Heart right ventricle (tissue), 16 donors: ENCODE measurements at regions not wholly inside any gene's neighbourhood (a gene's known extent, or its start where the extent isn't known, plus 50 kb on each side); places are given as distances from the start of the nearest gene placed in this dataset.

Source experiments
- ATAC-seq, 8 donors: fragments of 200-7000 bp; cut with Tn5 transposase; one replicate each; pipeline ENCODE4 v1.9.1; 2020; ENCODE audit warnings: mild to moderate bottlenecking in 8 of 8, moderate library complexity in 8 of 8, moderate number of reproducible peaks in 1 of 8
- DNase-seq, 2 donors: peaks; one replicate each; pipeline ENCODE4 v3.0.0-alpha.2; 2020
- H3K27ac ChIP-seq, 10 donors: fragments of 200-600 bp; sonication (generic) in 2 of 10; one replicate each; pipeline versions ENCODE4 v1.5.0 to v1.8.0; 2020 to 2022; ENCODE audit warnings: mild to moderate bottlenecking in 3 of 10
- H3K27me3 ChIP-seq, 7 donors: fragments of 200-600 bp; one replicate each; pipeline ENCODE4 v1.8.0; 2021 to 2022; ENCODE audit warnings: mild to moderate bottlenecking in 2 of 7
- H3K36me3 ChIP-seq, 9 donors: fragments of 200-600 bp; sonication (generic) in 1 of 9; one replicate each; pipeline versions ENCODE4 v1.5.0 to v1.8.0; 2020 to 2022; ENCODE audit warnings: mild to moderate bottlenecking in 2 of 9
- H3K4me1 ChIP-seq, 9 donors: fragments of 200-600 bp; sonication (generic) in 1 of 9; one replicate each; pipeline versions ENCODE4 v1.5.0 to v1.8.0; 2020 to 2022; ENCODE audit warnings: mild to moderate bottlenecking in 4 of 9
- H3K4me3 ChIP-seq, 10 donors: fragments of 200-600 bp; sonication (generic) in 2 of 10; one replicate each; pipeline versions ENCODE4 v1.5.0 to v1.8.0; 2020 to 2022; ENCODE audit warnings: mild to moderate bottlenecking in 7 of 10, moderate library complexity in 2 of 10
- H3K9me3 ChIP-seq, 11 donors: fragments of 200-600 bp in 10 of 11; sonication (generic) in 2 of 11; one replicate each; pipeline versions ENCODE4 v1.5.0 to v1.8.0; 2013 to 2022; ENCODE audit warnings: mild to moderate bottlenecking in 2 of 11, control low read depth in 1 of 11, moderate library complexity in 1 of 11
- CTCF ChIP-seq, 9 donors: fragments of 200-600 bp; sonication (generic) in 2 of 9; IDR thresholded peaks; one replicate each; pipeline versions ENCODE4 v1.5.0 to v1.8.0; 2021 to 2022; ENCODE audit warnings: antibody characterized with exemption in 9 of 9, mild to moderate bottlenecking in 5 of 9, moderate library complexity in 1 of 9
- WGBS, 2 donors: extraction: QIAGEN DNeasy Blood & Tissue Kit; methylation state at CpG; one replicate each; pipeline ENCODE4 v1.1.7; 2013; ENCODE audit warnings: inconsistent platforms in 1 of 2; 5-methylcytosine and 5-hydroxymethylcytosine counted together
- intact Hi-C, 10 donors: fragments of 100-400 bp; cut with DNase I; formaldehyde crosslinking; loops; one replicate each; pipeline versions ENCODE4 v1.11.1 to v1.14.2; 2022
- donor health status: Arrhythmogenic right ventricular cardiomyopathy.
- donor health status: ischemic (EF 13 %, LVEDD 7.1; RV severe dilation, severe dysfunction).
- donor health status: healthy with polysubstance abuse.
- donor health status: DM: no; HTN: yes; CAD: no.
- donor health status: DM: no; HTN: no; CAD: no.
- donor health status: ischemic (EF 25% LVEDD 6.9; RV normal size, moderate dysfunction).
- donor health status: ischemic (EF 25% LVEDD 5.7; RV mildly dilated, moderate dysfunction).
- donor health status: healthy.
- donor health status: DM: yes; HTN: yes; CAD: no.
- donor health status: Ischemic cardiomyopathy.
- donor health status: ischemic (EF 35%, LVEDD 5.7; RV mildly dilated, moderate dysfunction).
- donor health status: nonischemic (EF 11% LVEDD 7.7; RV severe dilation, severe dysfunction).
- donor health status: DM: yes; HTN: yes; CAD: no.
- donor health status: PGD.
- donor health status: ischemic (EF 29% LVEDD 5.4; RV normal size, mild dysfunction).
- donor health status: nonischemic (EF 23%, LVEDD 6.1; RV moderate dilation, normal function).

GRCh38 chr6:140775061-140775460 is 1357.7 kb upstream of the GJE1 start:
- peaks cover 0 to 16% (median 0%) of the 10 kb centered on the region in 11 donors for H3K9me3 ChIP-seq
- H3K4me1 ChIP-seq: peaks cover 0 to 25% (median 11%) of the 10 kb centered on the region in 9 donors
- H3K4me3 ChIP-seq: no peak overlapping the region
- no peak for DNase-seq
- intact Hi-C loops: loop anchor here in 2 of 10 donors (10.0 kb wide), 2 partner anchors 140 to 630 kb away; no protein-coding TSS in a partner anchor
- WGBS, 2 donors: 43 to 81% methylated on average over 3 of the region's 3 CpGs
- H3K27ac ChIP-seq: peak overlapping the region in 9 of 10 donors; percentile 33 to 79 (median 65)
- no peaks in the 10 kb centered on the region for H3K27me3 ChIP-seq
- no peak for TF ChIP-seq CTCF (IDR thresholded peaks at IDR 0.05)
- ATAC-seq: no peak
- no peaks in the 10 kb centered on the region for H3K36me3 ChIP-seq

GRCh38 chr6:140774080-140774505 is 1358.6 kb upstream of the GJE1 start:
- no peak for TF ChIP-seq CTCF (IDR thresholded peaks at IDR 0.05)
- Histone ChIP-seq H3K27me3 (no peaks in the 10 kb centered on the region), H3K4me1 (peaks cover 0 to 25% (median 11%) of the 10 kb centered on the region in 9 donors), H3K27ac (peak overlapping the region in 9 of 10 donors; percentile 33 to 79 (median 65)), H3K9me3 (peaks cover 0 to 18% (median 0%) of the 10 kb centered on the region in 11 donors), H3K4me3 (no peak overlapping the region), H3K36me3 (no peaks in the 10 kb centered on the region)
- DNase-seq (peak in 1 of 2 donors; percentile 71), ATAC-seq (peak; percentile 82 to 99 (median 98))
- intact Hi-C loops: loop anchor here in 2 of 10 donors (10.0 kb wide), 2 partner anchors 141 to 631 kb away; no protein-coding TSS in a partner anchor
- WGBS, 2 donors: 10 to 22% methylated on average over 3 of the region's 3 CpGs

GRCh38 chr6:140773276-140773675 is 1359.4 kb upstream of the GJE1 start:
- peaks cover 0 to 25% (median under 1%) of the 10 kb centered on the region in 11 donors for H3K9me3 ChIP-seq
- ATAC-seq (peak in 1 of 8 donors; percentile 43), DNase-seq (no peak)
- peak overlapping the region in 6 of 10 donors; percentile 20 to 68 (median 50) for H3K27ac ChIP-seq
- peaks cover 0 to 25% (median 11%) of the 10 kb centered on the region in 9 donors for H3K4me1 ChIP-seq
- H3K4me3 ChIP-seq: no peak overlapping the region
- intact Hi-C loops: loop anchor here in 2 of 10 donors (10.0 kb wide), 2 partner anchors 142 to 632 kb away; no protein-coding TSS in a partner anchor
- no peaks in the 10 kb centered on the region for H3K27me3 ChIP-seq
- TF ChIP-seq CTCF (IDR thresholded peaks at IDR 0.05): no peak
- no peaks in the 10 kb centered on the region for H3K36me3 ChIP-seq

GRCh38 chr6:140772576-140772975 is 1360.1 kb upstream of the GJE1 start:
- ATAC-seq: no peak
- intact Hi-C loops: loop anchor here in 2 of 10 donors (10.0 kb wide), 2 partner anchors 142 to 632 kb away; no protein-coding TSS in a partner anchor
- 64 to 67% methylated on average over 3 of the region's 3 CpGs for WGBS, 2 donors

More at GRCh38 chr6:140772576-140772975, 1360.1 kb upstream of the GJE1 start:
- Histone ChIP-seq H3K27me3 (no peaks in the 10 kb centered on the region), H3K36me3 (no peaks in the 10 kb centered on the region), H3K4me1 (peaks cover 0 to 25% (median 11%) of the 10 kb centered on the region in 9 donors), H3K9me3 (peaks cover 0 to 32% (median 7%) of the 10 kb centered on the region in 11 donors), H3K27ac (peak overlapping the region in 1 of 10 donors; percentile 56), H3K4me3 (no peak overlapping the region)
- no peak for DNase-seq
- no peak for TF ChIP-seq CTCF (IDR thresholded peaks at IDR 0.05)
